Uterus (tissue), 3 donors: ENCODE measurements at regions not wholly inside any gene's neighbourhood (a gene's known extent, or its start where the extent isn't known, plus 50 kb on each side); places are given as distances from the start of the nearest gene placed in this dataset.

ENCODE experiments used
- DNase-seq, 2 donors: peaks; one replicate each; pipeline ENCODE4 v3.0.0-alpha.2; 2019 to 2020
- H3K27ac ChIP-seq, 2 donors: fragments of 200-600 bp; sonication (generic); 1 replicate in 1 of 2; 2 replicates in 1 of 2; pipeline ENCODE4 v1.5.1; 2016 to 2018
- H3K27me3 ChIP-seq, 2 donors: fragments of 200-600 bp; sonication (generic); one replicate each; pipeline ENCODE4 v1.5.1; 2018 to 2019; ENCODE audit warnings: control low read depth in 1 of 2
- H3K36me3 ChIP-seq, 2 donors: fragments of 200-600 bp; sonication (generic); one replicate each; pipeline ENCODE4 v1.5.1; 2019; ENCODE audit warnings: control low read depth in 1 of 2
- H3K4me1 ChIP-seq, 2 donors: fragments of 200-600 bp; sonication (generic); one replicate each; pipeline ENCODE4 v1.5.1; 2018 to 2019; ENCODE audit warnings: control low read depth in 1 of 2
- H3K4me3 ChIP-seq, 2 donors: fragments of 200-600 bp; sonication (generic); 1 replicate in 1 of 2; 2 replicates in 1 of 2; pipeline ENCODE4 v1.5.1; 2018 to 2019; ENCODE audit warnings: mild to moderate bottlenecking in 1 of 2
- H3K9me3 ChIP-seq, 2 donors: fragments of 200-600 bp; sonication (generic); one replicate each; pipeline ENCODE4 v1.5.1; 2019; ENCODE audit warnings: control low read depth in 1 of 2
- CTCF ChIP-seq, 4 experiments: fragments of 200-600 bp in 2 of 4; fragments of 450-650 bp in 2 of 4; sonication (generic) in 2 of 4; IDR thresholded peaks; one replicate each; pipeline ENCODE4 v1.5.1; 2016 to 2019; ENCODE audit warnings: antibody characterized with exemption in 4 of 4, mild to moderate bottlenecking in 2 of 4, moderate library complexity in 1 of 4
- POLR2A ChIP-seq, 2 donors: fragments of 450-650 bp; IDR thresholded peaks; one replicate each; pipeline ENCODE4 v1.6.1; 2016; ENCODE audit warnings: antibody characterized with exemption in 2 of 2, mild to moderate bottlenecking in 1 of 2, moderate library complexity in 1 of 2
- intact Hi-C: fragments of 100-400 bp; cut with DNase I; formaldehyde crosslinking; loops from one replicate; pipeline ENCODE4 v1.15.1; 2023; ENCODE audit warnings: low total_unique reads
- donor health status: DM: yes; HTN: yes; CAD: no.

GRCh38 chr11:56890584-56891305 lies 98.0 kb upstream of the OR5AK2 start:
- H3K36me3 ChIP-seq: no peaks in the 10 kb centered on the region
- H3K4me3 ChIP-seq: no peak overlapping the region
- no peak for TF ChIP-seq POLR2A (IDR thresholded peaks at IDR 0.05)
- TF ChIP-seq CTCF (IDR thresholded peaks at IDR 0.05): no peak
- DNase-seq: no peak
- no peaks in the 10 kb centered on the region for H3K4me1 ChIP-seq
- intact Hi-C loops: no loop called here
- no peak overlapping the region for H3K27ac ChIP-seq
- H3K27me3 ChIP-seq: no peaks in the 10 kb centered on the region
- H3K9me3 ChIP-seq: no peaks in the 10 kb centered on the region

- H3K4me1 ChIP-seq: no peaks in the 10 kb centered on the region
- intact Hi-C loops: no loop called here
- H3K36me3 ChIP-seq: no peaks in the 10 kb centered on the region
- H3K27me3 ChIP-seq: no peaks in the 10 kb centered on the region
- TF ChIP-seq POLR2A (IDR thresholded peaks at IDR 0.05) (no peak), CTCF (IDR thresholded peaks at IDR 0.05) (no peak)
- H3K9me3 ChIP-seq: no peaks in the 10 kb centered on the region
- H3K4me3 ChIP-seq: no peak overlapping the region
- DNase-seq: no peak
- no peak overlapping the region for H3K27ac ChIP-seq
These were observed 98.7 kb upstream of the OR5AK2 start for GRCh38 chr11:56889986-56890385.

- no peak overlapping the region for H3K27ac ChIP-seq
- intact Hi-C loops: no loop called here
- H3K27me3 ChIP-seq: no peaks in the 10 kb centered on the region
These were observed 100.8 kb upstream of the OR5AK2 start for GRCh38 chr11:56887940-56888339.

GRCh38 chr11:56886455-56886854 lies 102.3 kb upstream of the OR5AK2 start:
- no peak for TF ChIP-seq CTCF (IDR thresholded peaks at IDR 0.05)
- no peak for TF ChIP-seq POLR2A (IDR thresholded peaks at IDR 0.05)
- intact Hi-C loops: no loop called here
- no peak overlapping the region for H3K4me3 ChIP-seq
- H3K27ac ChIP-seq: no peak overlapping the region
- no peaks in the 10 kb centered on the region for H3K27me3 ChIP-seq
- H3K9me3 ChIP-seq: no peaks in the 10 kb centered on the region
- no peaks in the 10 kb centered on the region for H3K4me1 ChIP-seq
- DNase-seq: no peak
- no peaks in the 10 kb centered on the region for H3K36me3 ChIP-seq

More at GRCh38 chr11:56887940-56888339, 100.8 kb upstream of the OR5AK2 start:
- Histone ChIP-seq H3K4me3 (no peak overlapping the region), H3K36me3 (no peaks in the 10 kb centered on the region), H3K4me1 (no peaks in the 10 kb centered on the region), H3K9me3 (no peaks in the 10 kb centered on the region)
- TF ChIP-seq CTCF (IDR thresholded peaks at IDR 0.05) (no peak), POLR2A (IDR thresholded peaks at IDR 0.05) (no peak)
- DNase-seq: no peak

- no peaks in the 10 kb centered on the region for H3K4me1 ChIP-seq
- intact Hi-C loops: no loop called here
- H3K27ac ChIP-seq: no peak overlapping the region
- no peak overlapping the region for H3K4me3 ChIP-seq
- no peaks in the 10 kb centered on the region for H3K36me3 ChIP-seq
- H3K9me3 ChIP-seq: no peaks in the 10 kb centered on the region
- no peak for TF ChIP-seq CTCF (IDR thresholded peaks at IDR 0.05)
- no peak for DNase-seq
- H3K27me3 ChIP-seq: no peaks in the 10 kb centered on the region
These were observed 102.9 kb upstream of the OR5AK2 start for GRCh38 chr11:56885854-56886253.
